OCI-LY1 (cell line): ENCODE measurements at regions not wholly inside any gene's neighbourhood (a gene's known extent, or its start where the extent isn't known, plus 50 kb on each side); places are given as distances from the start of the nearest gene placed in this dataset.

ENCODE experiments used
- H2AFZ ChIP-seq: fragments of 200-600 bp; sonication (generic), shearing (Covaris generic); 2 replicates; pipeline ENCODE4 v1.6.0; 2014; ENCODE audit warnings: antibody characterized with exemption, mild to moderate bottlenecking, low read length
- H3F3A ChIP-seq: fragments of 200-600 bp; sonication (generic), shearing (Covaris generic); 2 replicates; pipeline ENCODE4 v1.6.0; 2014; ENCODE audit warnings: mild to moderate bottlenecking, antibody characterized with exemption, low read length, moderate library complexity; ENCODE audit not compliant: insufficient read depth
- H3K27ac ChIP-seq: fragments of 200-600 bp; sonication (generic); 2 replicates; pipeline ENCODE4 v1.5.1; 2014; ENCODE audit warnings: low read length, mixed run types, mild to moderate bottlenecking, low read depth; ENCODE audit not compliant: poor library complexity, severe bottlenecking
- H3K27me3 ChIP-seq: fragments of 200-600 bp; sonication (generic); 2 replicates; pipeline ENCODE4 v1.6.0; 2014; ENCODE audit warnings: antibody characterized with exemption, mild to moderate bottlenecking, low read length, moderate library complexity; ENCODE audit not compliant: insufficient read depth
- H3K36me3 ChIP-seq: fragments of 200-600 bp; sonication (generic); 2 replicates; pipeline ENCODE4 v1.6.1; 2014; ENCODE audit warnings: mild to moderate bottlenecking, antibody characterized with exemption, low read length, moderate library complexity, mixed read lengths; ENCODE audit not compliant: insufficient read depth
- H3K4me1 ChIP-seq: fragments of 200-600 bp; sonication (generic); 2 replicates; pipeline ENCODE4 v1.5.1; 2014; ENCODE audit warnings: mild to moderate bottlenecking, low read length, moderate library complexity; ENCODE audit not compliant: insufficient read depth, severe bottlenecking
- H3K4me2 ChIP-seq: fragments of 200-600 bp; sonication (generic), shearing (Covaris generic); 2 replicates; pipeline ENCODE4 v1.6.1; 2014; ENCODE audit warnings: low read length
- H3K4me3 ChIP-seq: fragments of 200-600 bp; sonication (generic); 2 replicates; pipeline ENCODE4 v1.5.1; 2014; ENCODE audit warnings: low read length, low read depth, mild to moderate bottlenecking, mixed read lengths; ENCODE audit not compliant: poor library complexity, severe bottlenecking
- H3K79me2 ChIP-seq: fragments of 200-600 bp; shearing (Covaris generic); 2 replicates; pipeline ENCODE4 v1.6.1; 2016; ENCODE audit warnings: mixed run types, low read length, mixed read lengths; ENCODE audit not compliant: insufficient read depth
- H3K9ac ChIP-seq: fragments of 200-600 bp; sonication (generic), shearing (Covaris generic); 2 replicates; pipeline ENCODE4 v1.6.1; 2014; ENCODE audit warnings: mild to moderate bottlenecking, low read length, mixed read lengths
- H3K9me2 ChIP-seq: fragments of 200-600 bp; sonication (generic), shearing (Covaris generic); 2 replicates; pipeline ENCODE4 v1.6.1; 2014; ENCODE audit warnings: low read depth, mild to moderate bottlenecking, low read length, mixed read lengths
- H3K9me3 ChIP-seq: fragments of 200-600 bp; shearing (Covaris generic); 2 replicates; pipeline ENCODE4 v1.6.1; 2014; ENCODE audit warnings: low read length, mixed read lengths
- H4K20me1 ChIP-seq: fragments of 200-600 bp; sonication (generic), shearing (Covaris generic); 2 replicates; pipeline ENCODE4 v1.6.0; 2016; ENCODE audit warnings: mild to moderate bottlenecking, low read length; ENCODE audit not compliant: insufficient read depth
- EZH2 ChIP-seq: fragments of 200-600 bp; sonication (generic), shearing (Covaris generic); IDR thresholded peaks from 2 replicates; pipeline ENCODE4 v1.8.0; 2017; ENCODE audit warnings: borderline replicate concordance, mixed run types, mild to moderate bottlenecking, antibody characterized with exemption, low read length, moderate library complexity, mixed read lengths
- TF ChIP-seq, protein P1 (sequence below): fragments of 200-600 bp; sonication (generic), shearing (Covaris generic); IDR thresholded peaks from 2 replicates; pipeline ENCODE4 v1.5.1; 2017; ENCODE audit warnings: mild to moderate bottlenecking, antibody characterized with exemption, low read length, moderate library complexity, mixed read lengths

DNA sequence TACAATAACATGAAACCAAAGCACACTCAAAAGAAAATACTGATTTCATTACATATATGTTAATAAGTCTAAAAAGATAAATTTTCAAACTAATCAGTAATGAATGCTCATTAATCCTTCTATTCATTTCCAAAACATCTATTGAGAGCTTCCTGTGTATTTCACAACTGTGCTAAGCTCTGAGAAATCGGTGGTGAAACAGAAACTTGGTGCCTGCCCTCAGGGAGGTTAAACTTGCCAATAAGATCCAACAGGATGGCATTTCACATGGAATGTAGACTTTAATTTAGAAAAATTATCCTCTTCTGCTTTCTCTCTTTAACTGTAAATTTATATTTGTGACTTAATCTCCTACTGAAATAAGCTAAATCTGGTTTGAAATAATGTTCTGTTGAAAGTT lies 70.9 kb upstream of the SLC38A4 start:
- TF ChIP-seq, protein P1, sequence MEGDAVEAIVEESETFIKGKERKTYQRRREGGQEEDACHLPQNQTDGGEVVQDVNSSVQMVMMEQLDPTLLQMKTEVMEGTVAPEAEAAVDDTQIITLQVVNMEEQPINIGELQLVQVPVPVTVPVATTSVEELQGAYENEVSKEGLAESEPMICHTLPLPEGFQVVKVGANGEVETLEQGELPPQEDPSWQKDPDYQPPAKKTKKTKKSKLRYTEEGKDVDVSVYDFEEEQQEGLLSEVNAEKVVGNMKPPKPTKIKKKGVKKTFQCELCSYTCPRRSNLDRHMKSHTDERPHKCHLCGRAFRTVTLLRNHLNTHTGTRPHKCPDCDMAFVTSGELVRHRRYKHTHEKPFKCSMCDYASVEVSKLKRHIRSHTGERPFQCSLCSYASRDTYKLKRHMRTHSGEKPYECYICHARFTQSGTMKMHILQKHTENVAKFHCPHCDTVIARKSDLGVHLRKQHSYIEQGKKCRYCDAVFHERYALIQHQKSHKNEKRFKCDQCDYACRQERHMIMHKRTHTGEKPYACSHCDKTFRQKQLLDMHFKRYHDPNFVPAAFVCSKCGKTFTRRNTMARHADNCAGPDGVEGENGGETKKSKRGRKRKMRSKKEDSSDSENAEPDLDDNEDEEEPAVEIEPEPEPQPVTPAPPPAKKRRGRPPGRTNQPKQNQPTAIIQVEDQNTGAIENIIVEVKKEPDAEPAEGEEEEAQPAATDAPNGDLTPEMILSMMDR, result no peak
- TF ChIP-seq EZH2, result no peak
- H3K27ac ChIP-seq, result no peak overlapping the region
- H3K9me2 ChIP-seq, result no peaks in the 10 kb centered on the region
- H3K79me2 ChIP-seq, result no peaks in the 10 kb centered on the region
- no peak overlapping the region for H2AFZ ChIP-seq
- H4K20me1 ChIP-seq, result no peaks in the 10 kb centered on the region
- H3K36me3 ChIP-seq, result no peaks in the 10 kb centered on the region
- H3K9ac ChIP-seq, result no peak overlapping the region
- no peaks in the 10 kb centered on the region for H3F3A ChIP-seq
- H3K27me3 ChIP-seq, result no peaks in the 10 kb centered on the region
- no peak overlapping the region for H3K4me3 ChIP-seq
- no peaks in the 10 kb centered on the region for H3K9me3 ChIP-seq
- H3K4me2 ChIP-seq, result no peak overlapping the region
- no peaks in the 10 kb centered on the region for H3K4me1 ChIP-seq

DNA sequence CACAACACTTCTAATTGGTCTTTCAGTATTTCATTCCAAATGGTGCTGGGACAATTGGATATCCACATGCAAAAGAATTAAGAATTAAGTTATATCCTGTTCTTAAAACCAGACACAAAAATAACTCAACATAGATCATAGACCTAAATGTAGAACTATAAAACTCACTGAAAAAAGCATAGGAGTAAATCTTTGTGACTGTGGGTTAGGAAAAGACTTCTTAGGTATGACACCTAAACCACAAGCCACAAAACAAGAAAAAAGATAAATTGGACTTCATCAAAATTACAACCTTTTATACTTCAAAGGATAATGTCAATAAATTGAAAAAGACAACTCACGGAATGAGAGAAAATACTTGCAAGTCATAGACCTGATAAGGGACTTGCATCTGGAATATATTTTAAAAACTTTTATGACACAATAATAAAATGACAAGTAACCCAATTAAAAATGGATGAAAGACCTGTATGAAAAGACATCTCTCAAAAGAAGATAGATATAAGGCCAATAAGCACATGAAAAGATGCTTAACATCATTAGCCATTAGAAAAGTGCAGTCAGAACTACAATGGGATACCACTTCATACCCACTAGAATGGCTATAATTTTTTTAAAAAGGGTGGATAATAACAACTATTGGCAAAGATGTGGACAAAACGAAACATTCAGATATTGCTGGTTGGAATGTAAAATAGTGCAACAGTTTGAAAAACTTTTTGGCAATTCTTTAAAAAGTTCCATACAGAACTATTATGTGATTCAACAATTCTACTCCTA lies 72.5 kb upstream of the SLC38A4 start:
- no peaks in the 10 kb centered on the region for H3K36me3 ChIP-seq
- no peaks in the 10 kb centered on the region for H3K4me1 ChIP-seq
- no peaks in the 10 kb centered on the region for H3F3A ChIP-seq
- no peaks in the 10 kb centered on the region for H3K27me3 ChIP-seq
- H2AFZ ChIP-seq, result no peak overlapping the region
- H4K20me1 ChIP-seq, result no peaks in the 10 kb centered on the region
- H3K4me3 ChIP-seq, result no peak overlapping the region
- H3K27ac ChIP-seq, result no peak overlapping the region
- H3K4me2 ChIP-seq, result no peak overlapping the region
- no peaks in the 10 kb centered on the region for H3K9me2 ChIP-seq
- TF ChIP-seq, protein P1, result no peak
- no peaks in the 10 kb centered on the region for H3K9me3 ChIP-seq
- H3K79me2 ChIP-seq, result no peaks in the 10 kb centered on the region
- no peak overlapping the region for H3K9ac ChIP-seq

DNA sequence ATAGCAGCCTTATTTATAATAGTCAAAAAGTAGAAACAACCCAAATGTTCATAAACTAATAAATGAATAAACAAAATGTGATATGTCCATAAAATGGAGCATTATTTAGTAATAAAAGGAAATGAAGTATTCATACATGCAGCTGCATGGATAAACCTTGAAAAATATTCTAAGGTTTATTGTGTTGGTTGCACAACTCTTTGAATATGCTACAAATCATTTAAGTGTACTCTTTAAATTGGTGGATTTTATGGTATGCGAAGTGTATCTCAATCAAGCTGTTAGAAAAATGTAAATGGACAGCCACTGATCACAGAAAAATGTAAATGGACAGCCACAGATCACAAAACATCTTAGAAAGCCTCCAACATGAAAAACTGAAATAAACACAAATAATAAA lies 73.2 kb upstream of the SLC38A4 start:
- no peak for TF ChIP-seq EZH2
- TF ChIP-seq, protein P1, result no peak
- no peaks in the 10 kb centered on the region for H3K36me3 ChIP-seq
- H3K27ac ChIP-seq, result no peak overlapping the region
- H3K9me3 ChIP-seq, result no peaks in the 10 kb centered on the region
- H3K4me1 ChIP-seq, result no peaks in the 10 kb centered on the region
- H4K20me1 ChIP-seq, result no peaks in the 10 kb centered on the region
- no peaks in the 10 kb centered on the region for H3F3A ChIP-seq
- no peak overlapping the region for H2AFZ ChIP-seq
- H3K9me2 ChIP-seq, result no peaks in the 10 kb centered on the region
- H3K9ac ChIP-seq, result no peak overlapping the region
- H3K27me3 ChIP-seq, result no peaks in the 10 kb centered on the region
- H3K4me3 ChIP-seq, result no peak overlapping the region
- no peak overlapping the region for H3K4me2 ChIP-seq
- no peaks in the 10 kb centered on the region for H3K79me2 ChIP-seq
